HCT116 (cell line): ENCODE measurements at regions not wholly inside any gene's neighbourhood (a gene's known extent, or its start where the extent isn't known, plus 50 kb on each side); places are given as distances from the start of the nearest gene placed in this dataset.

Source experiments
- ATAC-seq: fragments of 200-7000 bp; cut with Tn5 transposase; 2 replicates; pipeline ENCODE4 v1.9.1; 2020; ENCODE audit warnings: mild to moderate bottlenecking, moderate library complexity
- BruUV-seq: library from RNA; stranded (reverse); fragments of 400-500 nt; replicated peaks from 2 replicates; lab custom pipeline; 2021; lab: Mats Ljungman, UMichigan
- CTCF ChIA-PET: fragments of 300-600 bp; sonication (Branson Sonifier 250); formaldehyde crosslinking; loops from one replicate; lab custom pipeline; 2021; ENCODE audit warnings: antibody characterized with exemption; lab: Charles Lee
- POLR2A ChIA-PET: fragments of 300-600, 350-600 bp; sonication (Branson Sonifier 250); formaldehyde crosslinking; loops from one replicate; lab custom pipeline; 2021; ENCODE audit warnings: antibody characterized with exemption; lab: Charles Lee
- RAD21 ChIA-PET, 2 experiments: fragments of 300-600 bp; sonication (Branson Sonifier 250); formaldehyde crosslinking; loops; one replicate each; lab custom pipeline; 2023; ENCODE audit warnings: low total read pairs in 2 of 2; ENCODE audit not compliant: uncharacterized antibody in 2 of 2, unreplicated experiment in 2 of 2, low non-redundant PET in 1 of 2; lab: Charles Lee
- DNase-seq: peaks from one replicate; pipeline ENCODE4 v3.0.0-alpha.2; 2010; ENCODE audit warnings: low read depth, low spot score
- H2AFZ ChIP-seq: fragments of 200-600 bp; shearing (Covaris generic), sonication (generic); 2 replicates; pipeline ENCODE4 v1.6.1; 2017; ENCODE audit warnings: low read depth, mixed run types, mixed read lengths, antibody characterized with exemption, low read length; ENCODE audit not compliant: poor library complexity, severe bottlenecking
- H3K27ac ChIP-seq: 2 replicates; pipeline ENCODE4 v1.5.1; 2012; ENCODE audit warnings: low read depth, low read length
- H3K27me3 ChIP-seq: fragments of 200-600 bp; sonication (generic); 2 replicates; pipeline ENCODE4 v1.6.1; 2016; ENCODE audit warnings: mixed run types, low read length, mixed read lengths; ENCODE audit not compliant: insufficient read depth
- H3K36me3 ChIP-seq, 2 experiments: fragments of 200-500 bp in 1 of 2; fragments of 200-600 bp in 1 of 2; sonication (Bioruptor generic) in 1 of 2; sonication (generic) in 1 of 2; 2 replicates each; pipeline versions ENCODE4 v1.5.1 to v1.6.1; 2014 to 2016; ENCODE audit warnings: low read length in 2 of 2, inconsistent platforms in 1 of 2, mixed read lengths in 1 of 2, mixed run types in 1 of 2; ENCODE audit not compliant: insufficient read depth in 2 of 2, control insufficient read depth in 1 of 2
- H3K4me1 ChIP-seq, 2 experiments: fragments of 200-600 bp in 1 of 2; sonication (generic) in 1 of 2; 2 replicates each; pipeline versions ENCODE4 v1.5.1 to v1.6.1; 2012 to 2017; ENCODE audit warnings: low read length in 2 of 2, inconsistent platforms in 1 of 2, mild to moderate bottlenecking in 1 of 2, mixed read lengths in 1 of 2, mixed run types in 1 of 2, moderate library complexity in 1 of 2; ENCODE audit not compliant: insufficient read depth in 2 of 2, control insufficient read depth in 1 of 2
- H3K4me2 ChIP-seq: fragments of 200-600 bp; sonication (generic); 2 replicates; pipeline ENCODE4 v1.6.1; 2017; ENCODE audit warnings: mixed run types, low read length, mixed read lengths
- H3K4me3 ChIP-seq, 2 experiments: fragments of 200-600 bp in 1 of 2; sonication (generic) in 1 of 2; replicated peaks in 1 of 2; 2 replicates each; pipeline ENCODE4 v1.5.1; 2011 to 2016; ENCODE audit warnings: low read length in 2 of 2, control low read depth in 1 of 2, low read depth in 1 of 2, mild to moderate bottlenecking in 1 of 2, mixed read lengths in 1 of 2, mixed run types in 1 of 2
- H3K79me2 ChIP-seq: fragments of 200-600 bp; sonication (generic); 2 replicates; pipeline ENCODE4 v1.6.1; 2017; ENCODE audit warnings: mild to moderate bottlenecking, mixed run types, low read length, moderate library complexity, mixed read lengths; ENCODE audit not compliant: insufficient read depth
- H3K9ac ChIP-seq: fragments of 200-600 bp; sonication (generic); 2 replicates; pipeline ENCODE4 v1.6.1; 2016; ENCODE audit warnings: low read length, mixed read lengths
- H3K9me2 ChIP-seq: fragments of 200-600 bp; sonication (generic), shearing (Covaris generic); 2 replicates; pipeline ENCODE4 v1.6.1; 2017; ENCODE audit warnings: mixed run types, mild to moderate bottlenecking, moderate library complexity; ENCODE audit not compliant: insufficient read depth
- H3K9me3 ChIP-seq, 2 experiments: fragments of 200-500 bp in 1 of 2; fragments of 200-600 bp in 1 of 2; sonication (Bioruptor generic) in 1 of 2; sonication (generic) in 1 of 2; 2 replicates each; pipeline ENCODE4 v1.6.1; 2014 to 2017; ENCODE audit warnings: low read length in 2 of 2, mixed read lengths in 2 of 2, inconsistent platforms in 1 of 2, low read depth in 1 of 2, mild to moderate bottlenecking in 1 of 2, mixed run types in 1 of 2, moderate library complexity in 1 of 2; ENCODE audit not compliant: control insufficient read depth in 1 of 2, insufficient read depth in 1 of 2
- H4K20me1 ChIP-seq: fragments of 200-600 bp; sonication (generic), shearing (Covaris generic); 2 replicates; pipeline ENCODE4 v1.6.1; 2017; ENCODE audit warnings: mixed run types, mild to moderate bottlenecking, moderate library complexity; ENCODE audit not compliant: insufficient read depth
- ATF3 ChIP-seq: IDR thresholded peaks from 2 replicates; pipeline ENCODE4 v1.6.1; 2012
- CBX3 ChIP-seq: IDR thresholded peaks from 2 replicates; pipeline ENCODE4 v1.6.1; 2012; ENCODE audit warnings: low read depth
- CEBPB ChIP-seq: IDR thresholded peaks from 2 replicates; pipeline ENCODE4 v1.6.1; 2012; ENCODE audit warnings: low read depth
- CTCF ChIP-seq, 3 experiments: fragments of 200-600 bp in 1 of 3; sonication (generic) in 1 of 3; IDR thresholded peaks in 2 of 3; conservative IDR thresholded peaks in 1 of 3; 2 replicates each; pipeline ENCODE4 v1.5.1; 2012 to 2017; ENCODE audit warnings: low read depth in 2 of 3, low read length in 2 of 3, antibody characterized with exemption in 1 of 3, borderline replicate concordance in 1 of 3, control low read depth in 1 of 3, mild to moderate bottlenecking in 1 of 3, mixed read lengths in 1 of 3, mixed run types in 1 of 3, moderate library complexity in 1 of 3; ENCODE audit not compliant: insufficient read depth in 1 of 3
- EGR1 ChIP-seq: IDR thresholded peaks from 2 replicates; pipeline ENCODE4 v1.6.1; 2012; ENCODE audit warnings: low read depth
- ELF1 ChIP-seq: IDR thresholded peaks from 2 replicates; pipeline ENCODE4 v1.6.1; 2012; ENCODE audit warnings: low read depth, borderline replicate concordance
- EZH2 ChIP-seq: fragments of 200-600 bp; sonication (generic); IDR thresholded peaks from 2 replicates; pipeline ENCODE4 v1.6.1; 2017; ENCODE audit warnings: antibody characterized with exemption, mixed run types
- JUND ChIP-seq: IDR thresholded peaks from 2 replicates; pipeline ENCODE4 v1.6.1; 2012
- MAX ChIP-seq: IDR thresholded peaks from 2 replicates; pipeline ENCODE4 v1.6.1; 2012
- POLR2A ChIP-seq: IDR thresholded peaks from 2 replicates; pipeline ENCODE4 v1.7.0; 2011; ENCODE audit warnings: borderline replicate concordance; ENCODE audit not compliant: insufficient read depth, insufficient read length; ENCODE audit errors: extremely low read depth
- POLR2AphosphoS5 ChIP-seq: IDR thresholded peaks from 2 replicates; pipeline ENCODE4 v1.6.1; 2011; ENCODE audit warnings: mild to moderate bottlenecking, low read depth, low read length, moderate library complexity
- RAD21 ChIP-seq: IDR thresholded peaks from 2 replicates; pipeline ENCODE4 v1.6.1; 2012; ENCODE audit warnings: low read depth, mild to moderate bottlenecking
- REST ChIP-seq: IDR thresholded peaks from 2 replicates; pipeline ENCODE4 v1.6.1; 2012; ENCODE audit warnings: low read depth
- SIN3A ChIP-seq: IDR thresholded peaks from 2 replicates; pipeline ENCODE4 v1.6.1; 2012; ENCODE audit warnings: low read depth
- SRF ChIP-seq: IDR thresholded peaks from 2 replicates; pipeline ENCODE4 v1.6.1; 2012; ENCODE audit warnings: low read depth
- TCF7L2 ChIP-seq: IDR thresholded peaks from 2 replicates; pipeline ENCODE4 v1.7.0; 2011; ENCODE audit warnings: borderline replicate concordance, inconsistent platforms; ENCODE audit not compliant: insufficient read depth, insufficient read length; ENCODE audit errors: extremely low read depth
- YY1 ChIP-seq: IDR thresholded peaks from 2 replicates; pipeline ENCODE4 v1.6.1; 2011; ENCODE audit warnings: low read length, low read depth, moderate library complexity, mild to moderate bottlenecking; ENCODE audit not compliant: insufficient replicate concordance; ENCODE audit errors: extremely low read depth
- ZBTB33 ChIP-seq: IDR thresholded peaks from 2 replicates; pipeline ENCODE4 v1.6.1; 2011; ENCODE audit warnings: mild to moderate bottlenecking, low read length, moderate library complexity; ENCODE audit not compliant: insufficient replicate concordance; ENCODE audit errors: extremely low read depth
- ZFX ChIP-seq: fragments of 450-650 bp; IDR thresholded peaks from 2 replicates; pipeline ENCODE4 v1.6.1; 2017
- ZNF274 ChIP-seq: fragments of 200-500 bp; sonication (Bioruptor generic); IDR thresholded peaks from 2 replicates; pipeline ENCODE4 v1.6.1; 2014; ENCODE audit warnings: mild to moderate bottlenecking, low read depth, low read length, inconsistent platforms
- intact Hi-C: fragments of 100-400 bp; cut with micrococcal nuclease; formaldehyde crosslinking; loops from 2 replicates; pipeline ENCODE4 v1.10.0; 2022

- Histone ChIP-seq H3K36me3 (no peaks in the 10 kb centered on the region), H3K27me3 (no peaks in the 10 kb centered on the region), H2AFZ (no peak overlapping the region), H4K20me1 (no peaks in the 10 kb centered on the region), H3K9me3 (no peaks in the 10 kb centered on the region), H3K9ac (no peak overlapping the region), H3K4me2 (no peak overlapping the region), H3K4me3 (no peak overlapping the region), H3K79me2 (no peaks in the 10 kb centered on the region), H3K27ac (no peak overlapping the region), H3K9me2 (no peaks in the 10 kb centered on the region), H3K4me1 (peaks cover 0 to 4% of the 10 kb centered on the region in 2 experiments; a peak in 2 of 4 replicates)
- ChIA-PET RAD21 (no interaction called here), POLR2A (no interaction called here), CTCF (no interaction called here)
- TF ChIP-seq ELF1 (no peak), ZFX (no peak), TCF7L2 (no peak), YY1 (no peak), ATF3 (no peak), ZNF274 (no peak), REST (no peak), RAD21 (no peak), POLR2AphosphoS5 (no peak), CTCF (IDR thresholded peaks at IDR 0.05 in 2 of 3, conservative IDR thresholded peaks at IDR 0.05 in 1 of 3; ENCODE audit: borderline replicate concordance in 1 of 3, insufficient read depth in 1 of 3, low read depth in 2 of 3, low read length in 2 of 3) (no peak), EGR1 (no peak), CBX3 (no peak), SRF (no peak), POLR2A (no peak), ZBTB33 (no peak), SIN3A (no peak), EZH2 (no peak), JUND (no peak), CEBPB (no peak), MAX (no peak)
- ATAC-seq (no peak), DNase-seq (no peak)
- intact Hi-C loops = no loop called here
- no TSS peak for BruUV-seq
Measured at GRCh38 chr16:29158785-29159184, 173.9 kb downstream of the LAT start.
